Esophagus muscularis mucosa (tissue), 4 donors: ENCODE measurements at regions not wholly inside any gene's neighbourhood (a gene's known extent, or its start where the extent isn't known, plus 50 kb on each side); places are given as distances from the start of the nearest gene placed in this dataset.
"Not testable (repeated sequence)": the region's sequence is repeated elsewhere in the genome, so short reads cannot be mapped to it uniquely, and the experiment has no call there.

Source experiments
- EP300 ChIP-seq: sonication (generic); formaldehyde crosslinking; IDR thresholded peaks from one replicate; pipeline ENCODE4 v1.6.1; 2017; ENCODE audit warnings: antibody characterized with exemption
- POLR2A ChIP-seq: fragments of 450-650 bp; IDR thresholded peaks from one replicate; pipeline ENCODE4 v1.6.1; 2017; ENCODE audit warnings: antibody characterized with exemption, moderate library complexity, mild to moderate bottlenecking, low read depth
- TF ChIP-seq, protein P1 (sequence below), 3 experiments: fragments of 200-600 bp in 2 of 3; fragments of 450-650 bp in 1 of 3; sonication (generic) in 2 of 3; IDR thresholded peaks; one replicate each; pipeline ENCODE4 v1.5.1; 2017 to 2019; ENCODE audit warnings: antibody characterized with exemption in 3 of 3, mild to moderate bottlenecking in 2 of 3, moderate library complexity in 1 of 3

DNA sequence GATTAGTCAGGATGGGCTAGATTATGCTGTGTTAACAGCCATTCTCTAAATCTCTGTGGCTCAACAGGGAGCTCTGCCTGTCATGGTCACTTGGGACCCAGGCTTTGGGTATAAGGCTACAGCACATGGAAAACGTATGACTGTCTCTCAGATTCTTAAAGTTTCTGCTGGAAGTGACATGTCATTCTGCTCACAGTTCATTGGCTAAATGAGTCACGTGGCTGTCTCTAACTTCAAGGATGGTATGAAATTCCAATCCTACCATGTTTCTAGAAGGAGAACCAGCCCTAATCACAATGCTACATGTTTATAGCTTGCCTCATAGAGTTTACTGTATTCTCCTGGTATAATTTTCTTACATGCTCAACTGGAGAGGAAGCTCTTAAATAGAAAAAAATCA is 65.6 kb upstream of the PRSS12 start:
- TF ChIP-seq, protein P1, sequence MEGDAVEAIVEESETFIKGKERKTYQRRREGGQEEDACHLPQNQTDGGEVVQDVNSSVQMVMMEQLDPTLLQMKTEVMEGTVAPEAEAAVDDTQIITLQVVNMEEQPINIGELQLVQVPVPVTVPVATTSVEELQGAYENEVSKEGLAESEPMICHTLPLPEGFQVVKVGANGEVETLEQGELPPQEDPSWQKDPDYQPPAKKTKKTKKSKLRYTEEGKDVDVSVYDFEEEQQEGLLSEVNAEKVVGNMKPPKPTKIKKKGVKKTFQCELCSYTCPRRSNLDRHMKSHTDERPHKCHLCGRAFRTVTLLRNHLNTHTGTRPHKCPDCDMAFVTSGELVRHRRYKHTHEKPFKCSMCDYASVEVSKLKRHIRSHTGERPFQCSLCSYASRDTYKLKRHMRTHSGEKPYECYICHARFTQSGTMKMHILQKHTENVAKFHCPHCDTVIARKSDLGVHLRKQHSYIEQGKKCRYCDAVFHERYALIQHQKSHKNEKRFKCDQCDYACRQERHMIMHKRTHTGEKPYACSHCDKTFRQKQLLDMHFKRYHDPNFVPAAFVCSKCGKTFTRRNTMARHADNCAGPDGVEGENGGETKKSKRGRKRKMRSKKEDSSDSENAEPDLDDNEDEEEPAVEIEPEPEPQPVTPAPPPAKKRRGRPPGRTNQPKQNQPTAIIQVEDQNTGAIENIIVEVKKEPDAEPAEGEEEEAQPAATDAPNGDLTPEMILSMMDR (IDR thresholded peaks at IDR 0.05), result not testable (repeated sequence)
- TF ChIP-seq POLR2A, EP300: not testable (repeated sequence)
